ENCODE measurements at regions not wholly inside any gene's neighbourhood (a gene's known extent, or its start where the extent isn't known, plus 50 kb on each side); places are given as distances from the start of the nearest gene placed in this dataset.
"Not testable (repeated sequence)": the region's sequence is repeated elsewhere in the genome, so short reads cannot be mapped to it uniquely, and the experiment has no call there.

GRCh38 chr2:83155826-83156225 is 1303.3 kb downstream of the SUCLG1 start:
- no peak for DNase-seq (ENCODE audit: low spot score)

GRCh38 chr2:83143946-83144345 is 1315.1 kb downstream of the SUCLG1 start:
- DNase-seq (ENCODE audit: low spot score): no peak

GRCh38 chr2:83142934-83143333 is 1316.1 kb downstream of the SUCLG1 start:
- no peak for DNase-seq (ENCODE audit: low spot score)

- no peak for DNase-seq (ENCODE audit: low spot score)
Observed at GRCh38 chr2:83115606-83116005, 1343.5 kb downstream of the SUCLG1 start.

GRCh38 chr2:83115155-83115554 is 1343.9 kb downstream of the SUCLG1 start:
- DNase-seq (ENCODE audit: low spot score): no peak

- DNase-seq (ENCODE audit: low spot score): no peak
Observed at GRCh38 chr2:83113953-83114352, 1345.1 kb downstream of the SUCLG1 start.

GRCh38 chr2:83112858-83113257 is 1346.2 kb downstream of the SUCLG1 start:
- DNase-seq (ENCODE audit: low spot score): no peak

GRCh38 chr2:83109284-83109683 is 1349.8 kb downstream of the SUCLG1 start:
- no peak for DNase-seq (ENCODE audit: low spot score)

GRCh38 chr2:83106853-83107252 is 1352.2 kb downstream of the SUCLG1 start:
- no peak for DNase-seq (ENCODE audit: low spot score)

- no peak for DNase-seq (ENCODE audit: low spot score)
Observed at GRCh38 chr2:83104202-83104601, 1354.9 kb downstream of the SUCLG1 start.

- no peak for DNase-seq (ENCODE audit: low spot score)
Observed at GRCh38 chr2:83103613-83104012, 1355.5 kb downstream of the SUCLG1 start.

- not testable (repeated sequence) for DNase-seq (ENCODE audit: low spot score)
Observed at GRCh38 chr2:83089051-83089450, 1370.0 kb downstream of the SUCLG1 start.

- no peak for DNase-seq (ENCODE audit: low spot score)
Observed at GRCh38 chr2:83085869-83086268, 1373.2 kb downstream of the SUCLG1 start.

- DNase-seq (ENCODE audit: low spot score): no peak
Observed at GRCh38 chr2:83081826-83082690, 1377.0 kb downstream of the SUCLG1 start.

GRCh38 chr2:83079007-83079406 is 1380.1 kb downstream of the SUCLG1 start:
- DNase-seq (ENCODE audit: low spot score): no peak

- no peak for DNase-seq (ENCODE audit: low spot score)
Observed at GRCh38 chr2:83072767-83073166, 1386.3 kb downstream of the SUCLG1 start.

GRCh38 chr2:83071914-83072313 is 1387.2 kb downstream of the SUCLG1 start:
- no peak for DNase-seq (ENCODE audit: low spot score)

- no peak for DNase-seq (ENCODE audit: low spot score)
Observed at GRCh38 chr2:83071352-83071751, 1387.7 kb downstream of the SUCLG1 start.

GRCh38 chr2:83069724-83070123 is 1389.4 kb downstream of the SUCLG1 start:
- DNase-seq (ENCODE audit: low spot score): no peak

- DNase-seq (ENCODE audit: low spot score): no peak
Observed at GRCh38 chr2:83068714-83069113, 1390.4 kb downstream of the SUCLG1 start.

- no peak for DNase-seq (ENCODE audit: low spot score)
Observed at GRCh38 chr2:83067947-83068346, 1391.1 kb downstream of the SUCLG1 start.

GRCh38 chr2:83063933-83064332 is 1395.1 kb downstream of the SUCLG1 start:
- no peak for DNase-seq (ENCODE audit: low spot score)

GRCh38 chr2:83063511-83063910 is 1395.6 kb downstream of the SUCLG1 start:
- DNase-seq (ENCODE audit: low spot score): no peak

GRCh38 chr2:83058683-83059082 is 1400.4 kb downstream of the SUCLG1 start:
- no peak for DNase-seq (ENCODE audit: low spot score)
